Endodermal cell (in vitro differentiated cells): ENCODE measurements at regions not wholly inside any gene's neighbourhood (a gene's known extent, or its start where the extent isn't known, plus 50 kb on each side); places are given as distances from the start of the nearest gene placed in this dataset.

Experiments
- DNase-seq: peaks from one replicate; pipeline ENCODE4 v3.0.0-alpha.2; 2017
- H3K27ac ChIP-seq: 2 replicates; pipeline ENCODE4 v1.5.1; 2013; ENCODE audit warnings: mild to moderate bottlenecking, low read depth, low read length, moderate library complexity
- H3K27me3 ChIP-seq: 2 replicates; pipeline ENCODE4 v1.6.1; 2013; ENCODE audit warnings: mild to moderate bottlenecking, low read length, moderate library complexity; ENCODE audit not compliant: insufficient read depth, control insufficient read depth, poor library complexity, severe bottlenecking
- H3K36me3 ChIP-seq: 2 replicates; pipeline ENCODE4 v1.7.0; 2013; ENCODE audit warnings: mild to moderate bottlenecking, low read length, moderate library complexity; ENCODE audit not compliant: control insufficient read depth, insufficient read depth
- H3K4me1 ChIP-seq: one replicate; pipeline ENCODE4 v1.7.0; 2013; ENCODE audit warnings: low read length; ENCODE audit not compliant: control insufficient read depth, insufficient read depth
- H3K4me3 ChIP-seq: 2 replicates; pipeline ENCODE4 v1.5.1; 2013; ENCODE audit warnings: mild to moderate bottlenecking, low read length, moderate library complexity
- H3K9ac ChIP-seq: 2 replicates; pipeline ENCODE4 v1.6.1; 2013; ENCODE audit warnings: mild to moderate bottlenecking, low read length, moderate library complexity; ENCODE audit not compliant: poor library complexity, severe bottlenecking; ENCODE audit errors: extremely low read depth
- H3K9me3 ChIP-seq: 2 replicates; pipeline ENCODE4 v1.6.1; 2013; ENCODE audit warnings: mild to moderate bottlenecking, low read length, moderate library complexity; ENCODE audit not compliant: control insufficient read depth
- H3K27ac Mint-ChIP-seq: 2 replicates; pipeline ENCODE4 v1.8.0; 2020; ENCODE audit warnings: mixed read lengths
- H3K27me3 Mint-ChIP-seq: 2 replicates; pipeline ENCODE4 v1.8.0; 2021; ENCODE audit warnings: mild to moderate bottlenecking, mixed read lengths; ENCODE audit not compliant: insufficient read depth
- H3K36me3 Mint-ChIP-seq: 2 replicates; pipeline ENCODE4 v1.8.0; 2020; ENCODE audit warnings: low read depth, mixed read lengths
- H3K4me1 Mint-ChIP-seq: 2 replicates; pipeline ENCODE4 v1.8.0; 2020; ENCODE audit warnings: mixed read lengths
- H3K4me3 Mint-ChIP-seq: 2 replicates; pipeline ENCODE4 v1.8.0; 2020; ENCODE audit warnings: mild to moderate bottlenecking, moderate library complexity, mixed read lengths
- H3K9me3 Mint-ChIP-seq: 2 replicates; pipeline ENCODE4 v1.8.0; 2020; ENCODE audit warnings: mild to moderate bottlenecking, mixed read lengths
- WGBS, 2 experiments: methylation state at CpG; one replicate each; pipeline versions ENCODE4 v1.1.5 to v1.1.7; 2013; ENCODE audit warnings: missing lambda C conversion rate in 2 of 2, mixed read lengths in 1 of 2; ENCODE audit not compliant: insufficient coverage in 1 of 2, insufficient read length in 1 of 2; 5-methylcytosine and 5-hydroxymethylcytosine counted together
- TF ChIP-seq, protein P1 (sequence below): fragments of 200-600 bp; sonication (generic); conservative IDR thresholded peaks from 2 replicates; pipeline ENCODE4 v1.5.0; 2021; ENCODE audit warnings: antibody characterized with exemption, mild to moderate bottlenecking

DNA sequence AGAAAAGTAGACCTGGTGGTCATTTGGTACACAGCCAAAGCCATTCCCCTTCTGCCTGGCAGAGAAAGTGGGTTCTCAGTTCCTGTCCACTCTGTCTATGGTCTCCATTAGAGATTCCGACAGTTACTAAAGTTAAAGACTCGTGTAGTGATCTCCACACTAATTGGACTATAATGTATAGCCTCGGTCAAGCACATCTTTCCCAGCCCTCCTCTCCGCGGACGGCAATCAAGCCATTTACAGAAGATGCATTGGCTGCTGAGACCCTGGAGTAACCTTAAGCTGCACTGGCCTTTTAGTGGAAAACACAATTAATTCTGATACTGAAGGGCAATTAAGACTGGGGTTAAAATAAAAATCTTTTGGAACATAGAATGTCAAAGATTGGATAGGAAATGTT lies 865.3 kb downstream of the MCTP2 start:
- Mint-ChIP-seq H3K4me1 (peaks cover 4% of the 10 kb centered on the region), H3K27me3 (no peaks in the 10 kb centered on the region), H3K4me3 (no peak overlapping the region), H3K36me3 (no peaks in the 10 kb centered on the region), H3K9me3 (peaks cover 3% of the 10 kb centered on the region), H3K27ac (no peak overlapping the region)
- Histone ChIP-seq H3K36me3 (no peaks in the 10 kb centered on the region), H3K27me3 (no peaks in the 10 kb centered on the region), H3K4me3 (no peak overlapping the region), H3K27ac (no peak overlapping the region), H3K9ac (no peak overlapping the region), H3K4me1 (no peaks in the 10 kb centered on the region), H3K9me3 (peaks cover 4% of the 10 kb centered on the region)
- no peak for DNase-seq
- 97 to 98% methylated on average over 6 of the region's 6 CpGs for WGBS, 2 experiments
- TF ChIP-seq, protein P1, sequence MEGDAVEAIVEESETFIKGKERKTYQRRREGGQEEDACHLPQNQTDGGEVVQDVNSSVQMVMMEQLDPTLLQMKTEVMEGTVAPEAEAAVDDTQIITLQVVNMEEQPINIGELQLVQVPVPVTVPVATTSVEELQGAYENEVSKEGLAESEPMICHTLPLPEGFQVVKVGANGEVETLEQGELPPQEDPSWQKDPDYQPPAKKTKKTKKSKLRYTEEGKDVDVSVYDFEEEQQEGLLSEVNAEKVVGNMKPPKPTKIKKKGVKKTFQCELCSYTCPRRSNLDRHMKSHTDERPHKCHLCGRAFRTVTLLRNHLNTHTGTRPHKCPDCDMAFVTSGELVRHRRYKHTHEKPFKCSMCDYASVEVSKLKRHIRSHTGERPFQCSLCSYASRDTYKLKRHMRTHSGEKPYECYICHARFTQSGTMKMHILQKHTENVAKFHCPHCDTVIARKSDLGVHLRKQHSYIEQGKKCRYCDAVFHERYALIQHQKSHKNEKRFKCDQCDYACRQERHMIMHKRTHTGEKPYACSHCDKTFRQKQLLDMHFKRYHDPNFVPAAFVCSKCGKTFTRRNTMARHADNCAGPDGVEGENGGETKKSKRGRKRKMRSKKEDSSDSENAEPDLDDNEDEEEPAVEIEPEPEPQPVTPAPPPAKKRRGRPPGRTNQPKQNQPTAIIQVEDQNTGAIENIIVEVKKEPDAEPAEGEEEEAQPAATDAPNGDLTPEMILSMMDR: no peak

DNA sequence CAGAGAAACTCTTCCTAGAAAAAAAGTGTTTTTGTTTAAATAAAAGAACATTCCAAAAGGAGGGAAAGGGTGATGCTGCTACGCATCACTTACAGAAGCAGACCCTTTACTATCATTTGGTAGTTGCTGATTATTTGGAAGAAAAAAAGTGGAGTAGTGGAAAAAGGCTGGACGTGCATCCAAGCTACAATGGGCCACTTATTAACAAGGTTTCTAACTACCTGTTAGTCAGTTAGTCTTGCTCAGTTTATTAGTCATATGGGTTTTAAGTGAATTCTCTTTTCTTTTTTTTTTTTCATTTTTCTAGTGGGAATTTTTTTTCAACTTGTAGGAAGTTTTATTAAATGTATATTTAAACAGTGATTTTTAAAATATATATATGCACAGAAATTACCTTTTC lies 866.0 kb downstream of the MCTP2 start:
- H3K4me3 ChIP-seq: no peak overlapping the region

DNA sequence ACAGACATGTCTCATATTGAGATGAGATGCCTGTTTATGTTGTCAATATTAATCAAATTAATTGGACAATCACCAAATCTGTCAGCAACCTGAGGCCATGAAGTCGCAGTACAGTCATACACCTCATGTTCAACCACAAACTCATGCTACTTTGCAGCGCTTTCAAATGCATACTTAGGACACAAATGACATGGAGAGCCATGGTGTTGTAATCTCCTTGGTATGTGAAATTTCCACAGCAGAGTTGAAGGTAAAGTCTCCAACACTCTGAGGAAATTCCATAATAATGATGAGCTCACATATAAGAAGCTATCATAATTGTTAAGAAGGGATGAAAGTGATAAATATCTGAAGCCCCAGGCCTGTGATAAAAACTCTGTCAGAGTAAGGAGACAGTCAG lies 873.9 kb downstream of the MCTP2 start:
- no peak for DNase-seq
- H3K36me3 ChIP-seq: no peaks in the 10 kb centered on the region
- H3K36me3 Mint-ChIP-seq: no peaks in the 10 kb centered on the region
- no peak overlapping the region for H3K27ac ChIP-seq
- H3K4me1 Mint-ChIP-seq: no peaks in the 10 kb centered on the region
- H3K9me3 Mint-ChIP-seq: peaks cover 3% of the 10 kb centered on the region
- H3K4me3 Mint-ChIP-seq: no peak overlapping the region
- H3K4me3 ChIP-seq: no peak overlapping the region
- no peak overlapping the region for H3K9ac ChIP-seq
- H3K27me3 ChIP-seq: no peaks in the 10 kb centered on the region
- 80 to 83% methylated on average over 1 to 2 of the region's 2 CpGs for WGBS, 2 experiments
- H3K27me3 Mint-ChIP-seq: no peaks in the 10 kb centered on the region
- TF ChIP-seq, protein P1: no peak
- H3K4me1 ChIP-seq: no peaks in the 10 kb centered on the region
- H3K9me3 ChIP-seq: no peaks in the 10 kb centered on the region
- no peak overlapping the region for H3K27ac Mint-ChIP-seq

More for the DNA sequence above, 866.0 kb downstream of the MCTP2 start:
- Mint-ChIP-seq H3K27me3 (no peaks in the 10 kb centered on the region), H3K4me1 (peaks cover 4% of the 10 kb centered on the region), H3K27ac (no peak overlapping the region), H3K36me3 (no peaks in the 10 kb centered on the region), H3K4me3 (no peak overlapping the region), H3K9me3 (peaks cover 3% of the 10 kb centered on the region)
- TF ChIP-seq, protein P1: no peak
- H3K36me3 ChIP-seq: no peaks in the 10 kb centered on the region
- H3K27ac ChIP-seq: no peak overlapping the region
- DNase-seq: no peak
- H3K9me3 ChIP-seq: peaks cover 4% of the 10 kb centered on the region
- no peaks in the 10 kb centered on the region for H3K4me1 ChIP-seq
- WGBS, 2 experiments: 88% methylated on average over 2 of the region's 2 CpGs; no CpG with 5 or more reads in 1 of the 2 experiments
- no peaks in the 10 kb centered on the region for H3K27me3 ChIP-seq
- no peak overlapping the region for H3K9ac ChIP-seq
